ENCODE measurements at regions not wholly inside any gene's neighbourhood (a gene's known extent, or its start where the extent isn't known, plus 50 kb on each side); places are given as distances from the start of the nearest gene placed in this dataset.

DNA sequence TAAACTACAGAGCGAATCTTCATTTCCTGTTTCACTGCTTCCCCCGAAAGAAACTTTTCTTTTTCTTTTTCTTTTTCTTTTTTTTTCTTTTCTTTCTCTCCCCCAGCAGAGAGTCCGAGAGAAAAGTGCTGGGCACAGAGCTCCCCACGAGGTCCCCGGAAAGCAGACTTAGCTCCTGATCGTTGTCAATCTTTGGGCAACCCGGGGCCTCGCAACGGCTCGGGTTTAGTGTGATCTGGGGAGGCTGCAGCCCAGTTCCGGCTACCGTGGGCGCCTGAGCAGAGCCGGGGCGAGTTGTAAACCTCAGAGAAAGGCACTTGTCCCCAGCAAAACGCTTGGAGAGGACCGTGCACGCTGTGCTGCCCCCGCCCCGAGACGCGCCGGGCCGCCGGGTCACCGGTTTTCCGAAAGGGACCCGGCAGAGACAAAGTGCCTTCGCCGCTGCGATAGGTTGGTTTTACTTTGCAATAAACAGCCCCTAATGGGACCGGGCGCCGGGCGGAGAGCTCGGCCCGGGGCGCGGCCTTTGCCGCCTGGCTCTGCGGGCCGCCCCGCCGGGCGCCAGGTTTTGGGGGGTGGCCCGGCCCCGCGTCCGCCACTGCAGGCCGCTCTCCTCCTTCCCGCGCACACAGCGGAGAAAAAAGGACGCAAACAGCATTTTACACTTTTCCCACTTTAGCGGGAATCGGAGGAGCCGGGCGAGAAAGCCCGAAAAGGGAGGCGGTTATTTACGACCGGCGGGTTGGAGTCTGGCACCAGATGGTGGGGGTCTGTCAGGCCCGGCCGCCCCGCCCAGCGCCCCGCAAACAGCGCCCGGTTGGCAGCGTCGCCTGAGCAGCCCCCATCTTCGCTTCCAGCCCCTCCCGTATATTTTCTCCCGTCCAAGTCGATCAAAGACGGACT lies 136.0 kb downstream of the INSIG2 start:
- Histone ChIP-seq H3K4me2 (ENCODE audit: low read length) (peak overlapping the region; percentile 90), H3K36me3 (ENCODE audit: insufficient read depth, low read length) (no peaks in the 10 kb centered on the region), H3K4me1 (ENCODE audit: insufficient read depth, low read length) (no peaks in the 10 kb centered on the region), H3K4me3 (ENCODE audit: insufficient read depth, low read depth, low read length) (peak overlapping the region; percentile 49), H3K27me3 (ENCODE audit: insufficient read depth, low read length) (peaks cover 59% of the 10 kb centered on the region), H3K9ac (ENCODE audit: low read length) (peak overlapping the region; percentile 58), H2AFZ (ENCODE audit: low read depth, low read length) (peak overlapping the region; percentile 72), H3K79me2 (ENCODE audit: insufficient read depth, low read length) (no peaks in the 10 kb centered on the region), H4K20me1 (ENCODE audit: insufficient read depth, low read length) (no peaks in the 10 kb centered on the region), H3K9me3 (ENCODE audit: insufficient read depth, low read depth, low read length) (no peaks in the 10 kb centered on the region), H3K27ac (ENCODE audit: low read depth, low read length) (no peak overlapping the region)
- Mint-ChIP-seq H3K4me1 (ENCODE audit: low read depth, unreplicated experiment) (peaks cover 4% of the 10 kb centered on the region), H3K4me3 (ENCODE audit: unreplicated experiment) (peak overlapping the region; percentile 85), H3K27ac (ENCODE audit: unreplicated experiment) (peak overlapping the region; percentile 53), H3K36me3 (ENCODE audit: low read depth, unreplicated experiment) (no peaks in the 10 kb centered on the region), H3K9me3 (ENCODE audit: unreplicated experiment) (peaks cover 2% of the 10 kb centered on the region), H3K27me3 (ENCODE audit: low read depth, unreplicated experiment) (peaks cover 39% of the 10 kb centered on the region)
- FAIRE-seq (no peak), DNase-seq (ENCODE audit: low read depth) (no peak)
- TF ChIP-seq, protein P1, sequence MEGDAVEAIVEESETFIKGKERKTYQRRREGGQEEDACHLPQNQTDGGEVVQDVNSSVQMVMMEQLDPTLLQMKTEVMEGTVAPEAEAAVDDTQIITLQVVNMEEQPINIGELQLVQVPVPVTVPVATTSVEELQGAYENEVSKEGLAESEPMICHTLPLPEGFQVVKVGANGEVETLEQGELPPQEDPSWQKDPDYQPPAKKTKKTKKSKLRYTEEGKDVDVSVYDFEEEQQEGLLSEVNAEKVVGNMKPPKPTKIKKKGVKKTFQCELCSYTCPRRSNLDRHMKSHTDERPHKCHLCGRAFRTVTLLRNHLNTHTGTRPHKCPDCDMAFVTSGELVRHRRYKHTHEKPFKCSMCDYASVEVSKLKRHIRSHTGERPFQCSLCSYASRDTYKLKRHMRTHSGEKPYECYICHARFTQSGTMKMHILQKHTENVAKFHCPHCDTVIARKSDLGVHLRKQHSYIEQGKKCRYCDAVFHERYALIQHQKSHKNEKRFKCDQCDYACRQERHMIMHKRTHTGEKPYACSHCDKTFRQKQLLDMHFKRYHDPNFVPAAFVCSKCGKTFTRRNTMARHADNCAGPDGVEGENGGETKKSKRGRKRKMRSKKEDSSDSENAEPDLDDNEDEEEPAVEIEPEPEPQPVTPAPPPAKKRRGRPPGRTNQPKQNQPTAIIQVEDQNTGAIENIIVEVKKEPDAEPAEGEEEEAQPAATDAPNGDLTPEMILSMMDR (IDR thresholded peaks at IDR 0.05; ENCODE audit: insufficient read depth, low read depth, low read length), result no peak
- TF ChIP-seq EZH2 (IDR thresholded peaks at IDR 0.05; ENCODE audit: insufficient read depth, low read length), result peak; percentile 88

DNA sequence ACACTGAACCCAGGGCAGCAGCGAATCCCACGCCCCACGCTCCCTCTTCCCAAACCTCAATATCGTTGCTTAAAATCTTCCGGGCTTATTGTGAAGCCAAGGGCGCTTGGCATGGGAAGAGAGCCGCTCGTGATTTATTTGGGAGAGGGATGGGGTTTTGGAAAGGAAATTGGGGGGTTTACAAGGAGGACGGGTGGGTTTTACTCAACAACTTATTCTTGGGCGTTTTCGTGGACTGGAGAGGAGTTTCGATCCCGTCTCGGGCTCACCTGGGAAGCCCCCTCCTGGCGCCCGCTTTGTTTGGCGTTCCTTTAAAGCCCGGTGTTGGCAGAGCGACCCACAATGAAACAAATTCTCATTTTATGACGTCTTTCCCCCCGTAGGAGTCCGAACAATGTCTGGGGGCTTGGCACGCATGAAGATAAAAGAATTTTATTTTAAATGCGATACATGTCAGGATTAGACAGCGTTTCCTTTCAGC lies 135.3 kb downstream of the INSIG2 start:
- TF ChIP-seq, protein P1 (IDR thresholded peaks at IDR 0.05; ENCODE audit: insufficient read depth, low read depth, low read length), result no peak
- TF ChIP-seq EZH2 (IDR thresholded peaks at IDR 0.05; ENCODE audit: insufficient read depth, low read length), result no peak
- Histone ChIP-seq H3K4me2 (ENCODE audit: low read length) (peak overlapping the region; percentile 90), H2AFZ (ENCODE audit: low read depth, low read length) (peak overlapping the region; percentile 72), H3K27me3 (ENCODE audit: insufficient read depth, low read length) (peaks cover 59% of the 10 kb centered on the region), H4K20me1 (ENCODE audit: insufficient read depth, low read length) (no peaks in the 10 kb centered on the region), H3K9ac (ENCODE audit: low read length) (peak overlapping the region; percentile 58), H3K4me3 (ENCODE audit: insufficient read depth, low read depth, low read length) (peak overlapping the region; percentile 49), H3K27ac (ENCODE audit: low read depth, low read length) (no peak overlapping the region), H3K4me1 (ENCODE audit: insufficient read depth, low read length) (no peaks in the 10 kb centered on the region), H3K9me3 (ENCODE audit: insufficient read depth, low read depth, low read length) (no peaks in the 10 kb centered on the region), H3K79me2 (ENCODE audit: insufficient read depth, low read length) (no peaks in the 10 kb centered on the region), H3K36me3 (ENCODE audit: insufficient read depth, low read length) (no peaks in the 10 kb centered on the region)
- DNase-seq (ENCODE audit: low read depth), result no peak
- no peaks in the 10 kb centered on the region for H3K36me3 Mint-ChIP-seq (ENCODE audit: low read depth, unreplicated experiment)
- H3K27ac Mint-ChIP-seq (ENCODE audit: unreplicated experiment), result peak overlapping the region; percentile 53
- no peak for FAIRE-seq
- peaks cover 4% of the 10 kb centered on the region for H3K4me1 Mint-ChIP-seq (ENCODE audit: low read depth, unreplicated experiment)
- H3K4me3 Mint-ChIP-seq (ENCODE audit: unreplicated experiment), result peak overlapping the region; percentile 85
- peaks cover 2% of the 10 kb centered on the region for H3K9me3 Mint-ChIP-seq (ENCODE audit: unreplicated experiment)
- H3K27me3 Mint-ChIP-seq (ENCODE audit: low read depth, unreplicated experiment), result peaks cover 37% of the 10 kb centered on the region
